ENCODE measurements at regions not wholly inside any gene's neighbourhood (a gene's known extent, or its start where the extent isn't known, plus 50 kb on each side); places are given as distances from the start of the nearest gene placed in this dataset.

DNA sequence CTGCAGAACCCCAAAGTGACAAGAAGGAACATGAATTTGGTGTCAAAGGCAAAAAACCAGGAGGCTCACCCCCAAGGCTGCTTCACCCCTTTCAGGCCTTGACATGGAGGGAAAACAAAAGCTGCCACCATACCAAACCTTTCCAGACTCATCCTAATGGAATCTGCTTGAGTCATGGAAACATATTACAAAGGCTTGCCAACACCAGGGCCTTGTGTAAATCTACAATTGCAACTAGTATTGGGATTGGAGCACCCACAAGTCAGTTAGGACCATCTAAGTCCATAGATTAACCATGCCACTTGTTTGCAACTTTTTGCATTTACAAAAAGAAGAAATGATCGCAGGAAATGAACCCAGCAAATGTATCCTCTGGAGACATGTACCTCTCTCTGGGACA lies 297.6 kb downstream of the CDCA7 start:
- H3K4me3 ChIP-seq (ENCODE audit: low read depth, low read length): no peak overlapping the region
- TF ChIP-seq, protein P1, sequence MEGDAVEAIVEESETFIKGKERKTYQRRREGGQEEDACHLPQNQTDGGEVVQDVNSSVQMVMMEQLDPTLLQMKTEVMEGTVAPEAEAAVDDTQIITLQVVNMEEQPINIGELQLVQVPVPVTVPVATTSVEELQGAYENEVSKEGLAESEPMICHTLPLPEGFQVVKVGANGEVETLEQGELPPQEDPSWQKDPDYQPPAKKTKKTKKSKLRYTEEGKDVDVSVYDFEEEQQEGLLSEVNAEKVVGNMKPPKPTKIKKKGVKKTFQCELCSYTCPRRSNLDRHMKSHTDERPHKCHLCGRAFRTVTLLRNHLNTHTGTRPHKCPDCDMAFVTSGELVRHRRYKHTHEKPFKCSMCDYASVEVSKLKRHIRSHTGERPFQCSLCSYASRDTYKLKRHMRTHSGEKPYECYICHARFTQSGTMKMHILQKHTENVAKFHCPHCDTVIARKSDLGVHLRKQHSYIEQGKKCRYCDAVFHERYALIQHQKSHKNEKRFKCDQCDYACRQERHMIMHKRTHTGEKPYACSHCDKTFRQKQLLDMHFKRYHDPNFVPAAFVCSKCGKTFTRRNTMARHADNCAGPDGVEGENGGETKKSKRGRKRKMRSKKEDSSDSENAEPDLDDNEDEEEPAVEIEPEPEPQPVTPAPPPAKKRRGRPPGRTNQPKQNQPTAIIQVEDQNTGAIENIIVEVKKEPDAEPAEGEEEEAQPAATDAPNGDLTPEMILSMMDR (IDR thresholded peaks at IDR 0.05; ENCODE audit: insufficient read depth, low read length): no peak
- peak; percentile 98 for DNase-seq (ENCODE audit: low read depth)

DNA sequence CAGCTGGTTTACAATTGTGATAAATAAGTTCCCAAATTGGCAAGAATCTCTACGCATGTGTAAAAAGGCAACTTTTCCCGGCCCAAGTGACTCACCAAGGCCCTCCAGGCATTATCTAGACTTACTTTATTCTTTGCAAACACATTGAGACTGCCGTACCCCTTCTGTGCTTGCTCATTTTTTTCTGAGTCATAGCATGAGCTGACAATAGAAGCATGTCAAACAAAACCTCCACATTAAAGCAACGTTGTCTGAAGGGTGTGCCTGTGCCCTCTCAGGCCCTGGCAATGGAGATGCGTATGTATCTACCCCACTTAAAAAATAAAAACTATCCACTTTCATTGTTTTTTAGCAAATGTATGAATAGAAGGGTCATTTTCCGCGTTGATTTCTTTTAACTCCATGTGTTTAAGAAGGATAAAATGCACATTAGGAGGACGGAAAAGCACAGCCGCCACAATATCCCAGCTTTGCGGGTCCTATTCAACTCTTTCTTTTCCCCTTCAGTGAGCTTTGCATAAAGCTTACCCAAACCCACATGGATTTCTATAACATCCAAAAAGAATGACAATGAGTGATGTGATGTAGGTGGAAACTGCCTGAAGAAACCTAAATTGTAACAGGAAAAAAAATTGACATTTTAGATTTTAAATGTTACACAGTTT lies 298.2 kb downstream of the CDCA7 start:
- peak; percentile 96 for DNase-seq (ENCODE audit: low read depth)
- TF ChIP-seq, protein P1 (IDR thresholded peaks at IDR 0.05; ENCODE audit: insufficient read depth, low read length): no peak
- H3K4me3 ChIP-seq (ENCODE audit: low read depth, low read length): no peak overlapping the region

DNA sequence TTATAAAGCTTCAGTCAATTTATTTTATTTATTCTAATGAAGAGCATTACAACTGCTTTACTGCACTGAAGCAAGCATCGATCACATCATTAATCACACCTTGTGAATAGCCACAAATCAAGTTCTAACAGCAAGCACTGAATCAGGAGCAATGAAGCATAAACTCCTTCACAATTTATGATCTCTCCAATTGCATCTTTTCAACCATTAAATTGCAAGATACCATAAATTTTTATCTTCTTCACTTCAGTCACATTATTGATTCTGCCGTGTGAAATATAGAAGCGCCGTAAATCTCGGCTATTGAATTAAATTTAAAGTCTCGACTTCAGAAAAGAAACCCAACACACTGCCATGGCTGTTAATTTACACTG lies 298.7 kb downstream of the CDCA7 start:
- TF ChIP-seq, protein P1 (IDR thresholded peaks at IDR 0.05; ENCODE audit: insufficient read depth, low read length): no peak
- no peak for DNase-seq (ENCODE audit: low read depth)
- H3K4me3 ChIP-seq (ENCODE audit: low read depth, low read length): no peak overlapping the region

DNA sequence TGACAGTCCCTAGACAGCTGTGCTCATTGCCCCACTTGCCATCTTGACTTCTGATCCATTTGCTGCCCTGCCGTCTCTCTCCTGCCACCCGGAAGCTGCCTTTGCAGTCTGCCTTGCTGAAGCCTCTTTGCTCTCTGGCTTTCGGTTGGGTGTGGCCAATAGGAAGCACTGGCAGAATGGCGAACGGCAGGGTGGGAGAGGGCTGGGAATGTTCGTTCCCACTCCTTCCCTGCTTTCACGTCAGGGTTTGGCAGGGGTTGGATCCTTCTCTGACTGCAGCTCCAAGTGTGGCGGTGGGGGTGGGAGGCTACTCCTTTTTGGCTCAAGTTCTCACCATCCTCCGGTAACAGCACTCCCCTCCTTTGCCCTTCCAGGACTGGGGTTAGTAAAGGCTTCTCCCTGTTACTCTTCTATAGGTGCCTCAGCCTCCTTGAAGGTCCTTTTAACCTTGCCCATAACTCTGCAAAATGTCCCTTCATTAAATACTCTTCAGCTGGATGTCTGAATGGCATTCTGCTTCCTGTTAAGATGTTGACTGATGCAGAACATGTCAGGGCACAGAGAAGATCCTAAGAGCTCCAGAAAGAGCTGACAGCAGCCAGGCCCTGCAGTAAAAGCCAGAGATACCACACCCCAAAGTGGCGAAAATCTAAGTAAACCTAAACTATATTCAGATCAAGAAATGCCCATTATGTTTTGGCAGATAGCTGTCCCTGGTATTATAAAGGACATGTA lies 299.7 kb downstream of the CDCA7 start:
- no peak for DNase-seq (ENCODE audit: low read depth)
- H3K4me3 ChIP-seq (ENCODE audit: low read depth, low read length): no peak overlapping the region
- TF ChIP-seq, protein P1 (IDR thresholded peaks at IDR 0.05; ENCODE audit: insufficient read depth, low read length): no peak

DNA sequence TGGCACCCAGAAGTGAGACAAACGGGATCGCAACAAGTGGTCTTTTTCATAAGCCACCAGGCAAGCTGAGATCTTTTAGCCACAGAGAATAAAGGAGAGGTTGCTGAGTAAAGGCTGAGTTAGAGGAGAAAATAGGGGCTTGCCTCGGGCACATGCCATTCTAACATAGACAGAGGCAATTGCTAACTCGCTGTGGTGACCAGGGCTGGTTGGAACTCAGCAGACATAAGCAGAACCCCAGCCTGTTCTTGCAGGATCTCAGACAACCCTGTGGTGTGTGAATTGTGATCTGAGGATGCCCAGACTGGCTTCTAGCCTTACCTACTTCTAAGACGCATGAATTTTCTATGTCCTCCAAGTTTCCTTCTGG lies 300.2 kb downstream of the CDCA7 start:
- H3K4me3 ChIP-seq (ENCODE audit: low read depth, low read length): no peak overlapping the region
- TF ChIP-seq, protein P1 (IDR thresholded peaks at IDR 0.05; ENCODE audit: insufficient read depth, low read length): no peak
- DNase-seq (ENCODE audit: low read depth): no peak

DNA sequence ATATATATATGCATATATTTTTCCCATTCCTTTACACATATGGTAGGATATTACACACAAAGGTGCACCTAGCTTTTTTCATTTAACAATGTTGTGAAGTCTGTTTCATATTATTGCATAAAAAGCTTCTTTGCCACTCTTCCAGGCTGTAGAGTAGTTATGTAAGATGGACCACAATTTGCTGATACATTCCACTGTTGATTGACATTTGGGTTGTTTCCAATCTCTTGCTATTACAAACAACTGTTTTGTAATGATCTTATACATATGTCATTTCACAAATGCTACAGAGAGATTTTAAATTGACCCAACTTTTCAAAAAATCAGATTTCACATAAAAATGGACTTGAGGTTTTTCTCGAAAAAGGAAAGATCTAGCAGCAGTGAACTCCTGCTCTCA lies 301.4 kb downstream of the CDCA7 start:
- DNase-seq (ENCODE audit: low read depth): peak; percentile 24
- H3K4me3 ChIP-seq (ENCODE audit: low read depth, low read length): no peak overlapping the region

More for the DNA sequence above, 301.4 kb downstream of the CDCA7 start:
- TF ChIP-seq, protein P1 (IDR thresholded peaks at IDR 0.05; ENCODE audit: insufficient read depth, low read length): no peak
